HepG2 (cell line): ENCODE measurements at regions not wholly inside any gene's neighbourhood (a gene's known extent, or its start where the extent isn't known, plus 50 kb on each side); places are given as distances from the start of the nearest gene placed in this dataset.

ENCODE experiments used
- ATAC-seq: fragments of 200-7000 bp; cut with Tn5 transposase; 3 replicates; pipeline ENCODE4 v1.9.1; 2020; ENCODE audit warnings: mild to moderate bottlenecking, moderate library complexity
- BruUV-seq: library from RNA; stranded (reverse); fragments of 400-500 nt; replicated peaks from 2 replicates; lab custom pipeline; 2021; lab: Mats Ljungman, UMichigan
- CTCF ChIA-PET: fragments of 300-600 bp; formaldehyde crosslinking; extraction: SDS; loops from one replicate; lab custom pipeline; 2021; ENCODE audit warnings: low total read pairs, inconsistent platforms, low intra/inter-chr PET ratio; lab: Yijun Ruan, JAX
- POLR2A ChIA-PET: fragments of 350-600 bp; sonication (Branson Sonifier 250); formaldehyde crosslinking; loops from one replicate; lab custom pipeline; 2020; ENCODE audit warnings: antibody characterized with exemption, inconsistent platforms; lab: Yijun Ruan, JAX
- DNase-seq: peaks from one replicate; pipeline ENCODE4 v3.0.0-alpha.2; 2015; ENCODE audit warnings: low spot score
- FAIRE-seq: peaks from 3 replicates; lab custom pipeline; 2011; peaks lifted over from hg19 to GRCh38; lab: Jason Lieb, UNC
- H2AFZ ChIP-seq: one replicate; pipeline ENCODE4 v1.6.1; 2011; ENCODE audit warnings: low read length, inconsistent platforms
- H3K27ac ChIP-seq: fragments of 300-600 bp; 3 replicates; pipeline ENCODE4 v1.8.0; 2011; ENCODE audit warnings: mixed run types, mild to moderate bottlenecking, mixed read lengths, low read length, inconsistent platforms; ENCODE audit not compliant: insufficient read depth; ENCODE audit errors: extremely low read length
- H3K27me3 ChIP-seq, 2 experiments: fragments of 200-600 bp in 1 of 2; 2 replicates in 1 of 2; 3 replicates in 1 of 2; pipeline versions ENCODE4 v1.6.0 to v1.8.0; 2011; ENCODE audit warnings: low read length in 2 of 2, mild to moderate bottlenecking in 2 of 2, moderate library complexity in 2 of 2, inconsistent platforms in 1 of 2; ENCODE audit not compliant: insufficient read depth in 2 of 2, control insufficient read depth in 1 of 2
- H3K36me3 ChIP-seq, 2 experiments: fragments of 200-600 bp in 1 of 2; replicated peaks in 1 of 2; 2 replicates in 1 of 2; 3 replicates in 1 of 2; pipeline versions ENCODE4 v1.5.1 to v1.8.0; 2011; ENCODE audit warnings: low read length in 2 of 2, inconsistent platforms in 1 of 2; ENCODE audit not compliant: insufficient read depth in 2 of 2, control insufficient read depth in 1 of 2
- H3K4me1 ChIP-seq: 2 replicates; pipeline ENCODE4 v1.5.1; 2012; ENCODE audit warnings: low read length, inconsistent platforms; ENCODE audit not compliant: insufficient read depth
- H3K4me2 ChIP-seq: 2 replicates; pipeline ENCODE4 v1.6.0; 2011; ENCODE audit warnings: low read depth, low read length, inconsistent platforms
- H3K4me3 ChIP-seq, 3 experiments: fragments of 200-600 bp in 1 of 3; sonication (generic), shearing (Covaris generic) in 1 of 3; replicated peaks in 1 of 3; 2 replicates each; pipeline ENCODE4 v1.5.1; 2011 to 2016; ENCODE audit warnings: low read length in 3 of 3, inconsistent platforms in 2 of 3, low read depth in 2 of 3, mild to moderate bottlenecking in 2 of 3, control low read depth in 1 of 3, mixed read lengths in 1 of 3; ENCODE audit not compliant: insufficient read depth in 1 of 3
- H3K79me2 ChIP-seq: one replicate; pipeline ENCODE4 v1.6.1; 2011; ENCODE audit warnings: low read length, inconsistent platforms; ENCODE audit not compliant: insufficient read depth
- H3K9ac ChIP-seq: 2 replicates; pipeline ENCODE4 v1.6.0; 2011; ENCODE audit warnings: mild to moderate bottlenecking, low read depth, low read length, inconsistent platforms; ENCODE audit not compliant: insufficient read depth
- H3K9me3 ChIP-seq: 2 replicates; pipeline ENCODE4 v1.5.1; 2012; ENCODE audit warnings: mild to moderate bottlenecking, low read length
- H4K20me1 ChIP-seq: 2 replicates; pipeline ENCODE4 v1.6.0; 2011; ENCODE audit warnings: inconsistent platforms, mild to moderate bottlenecking, low read length, moderate library complexity; ENCODE audit not compliant: insufficient read depth
- HMGXB3 ChIP-seq: sonication (generic); formaldehyde crosslinking; IDR thresholded peaks from 2 replicates; pipeline ENCODE4 v1.4.0; 2020; ENCODE audit warnings: missing genetic modification reagents, borderline replicate concordance
- IKZF1 ChIP-seq: fragments of 450-650 bp; IDR thresholded peaks from 2 replicates; pipeline ENCODE4 v1.7.1; 2016
- IKZF5 ChIP-seq: IDR thresholded peaks from 2 replicates; pipeline ENCODE4 v1.6.1; 2018; ENCODE audit warnings: missing genetic modification reagents, mild to moderate bottlenecking, missing compliant biosample characterization
- TEAD2 ChIP-seq: sonication (generic); formaldehyde crosslinking; IDR thresholded peaks from 2 replicates; pipeline ENCODE4 v1.9.0; 2021; ENCODE audit warnings: missing genetic modification reagents
- ZNF331 ChIP-seq: sonication (generic); formaldehyde crosslinking; IDR thresholded peaks from 2 replicates; pipeline ENCODE4 v1.4.0; 2020; ENCODE audit warnings: missing genetic modification reagents
- ZNF782 ChIP-seq: sonication (generic); formaldehyde crosslinking; IDR thresholded peaks from 2 replicates; pipeline ENCODE4 v1.4.0; 2020; ENCODE audit warnings: missing genetic modification reagents, mild to moderate bottlenecking, borderline replicate concordance
- WGBS: methylation state at CpG from one replicate; pipeline ENCODE4 v1.1.6; 2017; ENCODE audit warnings: low lambda C conversion rate; 5-methylcytosine and 5-hydroxymethylcytosine counted together
- in situ Hi-C: cut with HindIII; loops from 2 replicates; pipeline ENCODE4 v1.10.0; 2017; ENCODE audit warnings: low pct_unique_long_range_greater_than_20kb; ENCODE audit not compliant: extremely low pct_ligation_motif_present
- intact Hi-C: fragments of 100-400 bp; cut with micrococcal nuclease; formaldehyde crosslinking; loops from one replicate; pipeline ENCODE4 v1.10.0; 2022; ENCODE audit not compliant: unreplicated experiment
- TF ChIP-seq, protein P1 (sequence below): sonication (generic); formaldehyde crosslinking; IDR thresholded peaks from 2 replicates; pipeline ENCODE4 v1.5.0; 2020; ENCODE audit warnings: mild to moderate bottlenecking, missing genetic modification reagents, borderline replicate concordance
- TF ChIP-seq, protein P2 (sequence below): IDR thresholded peaks from 2 replicates; pipeline ENCODE4 v1.6.1; 2016; ENCODE audit warnings: mild to moderate bottlenecking

DNA sequence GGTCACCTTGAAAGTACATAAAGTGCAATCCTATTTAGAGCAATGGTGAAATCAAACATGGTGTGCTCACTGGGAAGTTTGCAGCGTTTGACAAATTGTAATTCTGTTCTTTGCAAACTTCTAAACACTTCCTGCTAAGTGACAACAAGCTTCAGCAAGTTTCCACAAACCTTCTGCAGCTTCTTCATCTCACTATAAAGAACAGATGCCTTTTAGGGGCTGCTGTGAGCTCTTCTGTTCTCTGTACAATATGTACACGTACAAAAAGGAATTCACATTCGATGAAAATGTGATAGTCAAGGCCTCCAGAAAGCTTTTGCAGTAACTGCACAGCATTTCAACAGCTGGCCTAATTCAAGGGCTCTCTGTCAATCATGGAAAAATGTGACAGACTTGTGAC is 543.1 kb downstream of the CETN3 start (continued):
- TF ChIP-seq, protein P1, sequence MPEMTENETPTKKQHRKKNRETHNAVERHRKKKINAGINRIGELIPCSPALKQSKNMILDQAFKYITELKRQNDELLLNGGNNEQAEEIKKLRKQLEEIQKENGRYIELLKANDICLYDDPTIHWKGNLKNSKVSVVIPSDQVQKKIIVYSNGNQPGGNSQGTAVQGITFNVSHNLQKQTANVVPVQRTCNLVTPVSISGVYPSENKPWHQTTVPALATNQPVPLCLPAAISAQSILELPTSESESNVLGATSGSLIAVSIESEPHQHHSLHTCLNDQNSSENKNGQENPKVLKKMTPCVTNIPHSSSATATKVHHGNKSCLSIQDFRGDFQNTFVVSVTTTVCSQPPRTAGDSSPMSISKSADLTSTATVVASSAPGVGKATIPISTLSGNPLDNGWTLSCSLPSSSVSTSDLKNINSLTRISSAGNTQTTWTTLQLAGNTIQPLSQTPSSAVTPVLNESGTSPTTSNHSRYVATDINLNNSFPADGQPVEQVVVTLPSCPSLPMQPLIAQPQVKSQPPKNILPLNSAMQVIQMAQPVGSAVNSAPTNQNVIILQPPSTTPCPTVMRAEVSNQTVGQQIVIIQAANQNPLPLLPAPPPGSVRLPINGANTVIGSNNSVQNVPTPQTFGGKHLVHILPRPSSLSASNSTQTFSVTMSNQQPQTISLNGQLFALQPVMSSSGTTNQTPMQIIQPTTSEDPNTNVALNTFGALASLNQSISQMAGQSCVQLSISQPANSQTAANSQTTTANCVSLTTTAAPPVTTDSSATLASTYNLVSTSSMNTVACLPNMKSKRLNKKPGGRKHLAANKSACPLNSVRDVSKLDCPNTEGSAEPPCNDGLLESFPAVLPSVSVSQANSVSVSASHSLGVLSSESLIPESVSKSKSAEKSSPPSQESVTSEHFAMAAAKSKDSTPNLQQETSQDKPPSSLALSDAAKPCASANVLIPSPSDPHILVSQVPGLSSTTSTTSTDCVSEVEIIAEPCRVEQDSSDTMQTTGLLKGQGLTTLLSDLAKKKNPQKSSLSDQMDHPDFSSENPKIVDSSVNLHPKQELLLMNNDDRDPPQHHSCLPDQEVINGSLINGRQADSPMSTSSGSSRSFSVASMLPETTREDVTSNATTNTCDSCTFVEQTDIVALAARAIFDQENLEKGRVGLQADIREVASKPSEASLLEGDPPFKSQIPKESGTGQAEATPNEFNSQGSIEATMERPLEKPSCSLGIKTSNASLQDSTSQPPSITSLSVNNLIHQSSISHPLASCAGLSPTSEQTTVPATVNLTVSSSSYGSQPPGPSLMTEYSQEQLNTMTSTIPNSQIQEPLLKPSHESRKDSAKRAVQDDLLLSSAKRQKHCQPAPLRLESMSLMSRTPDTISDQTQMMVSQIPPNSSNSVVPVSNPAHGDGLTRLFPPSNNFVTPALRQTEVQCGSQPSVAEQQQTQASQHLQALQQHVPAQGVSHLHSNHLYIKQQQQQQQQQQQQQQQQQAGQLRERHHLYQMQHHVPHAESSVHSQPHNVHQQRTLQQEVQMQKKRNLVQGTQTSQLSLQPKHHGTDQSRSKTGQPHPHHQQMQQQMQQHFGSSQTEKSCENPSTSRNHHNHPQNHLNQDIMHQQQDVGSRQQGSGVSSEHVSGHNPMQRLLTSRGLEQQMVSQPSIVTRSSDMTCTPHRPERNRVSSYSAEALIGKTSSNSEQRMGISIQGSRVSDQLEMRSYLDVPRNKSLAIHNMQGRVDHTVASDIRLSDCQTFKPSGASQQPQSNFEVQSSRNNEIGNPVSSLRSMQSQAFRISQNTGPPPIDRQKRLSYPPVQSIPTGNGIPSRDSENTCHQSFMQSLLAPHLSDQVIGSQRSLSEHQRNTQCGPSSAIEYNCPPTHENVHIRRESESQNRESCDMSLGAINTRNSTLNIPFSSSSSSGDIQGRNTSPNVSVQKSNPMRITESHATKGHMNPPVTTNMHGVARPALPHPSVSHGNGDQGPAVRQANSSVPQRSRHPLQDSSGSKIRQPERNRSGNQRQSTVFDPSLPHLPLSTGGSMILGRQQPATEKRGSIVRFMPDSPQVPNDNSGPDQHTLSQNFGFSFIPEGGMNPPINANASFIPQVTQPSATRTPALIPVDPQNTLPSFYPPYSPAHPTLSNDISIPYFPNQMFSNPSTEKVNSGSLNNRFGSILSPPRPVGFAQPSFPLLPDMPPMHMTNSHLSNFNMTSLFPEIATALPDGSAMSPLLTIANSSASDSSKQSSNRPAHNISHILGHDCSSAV (CRISPR knock-in tag): no peak
- no peak for TF ChIP-seq IKZF5

DNA sequence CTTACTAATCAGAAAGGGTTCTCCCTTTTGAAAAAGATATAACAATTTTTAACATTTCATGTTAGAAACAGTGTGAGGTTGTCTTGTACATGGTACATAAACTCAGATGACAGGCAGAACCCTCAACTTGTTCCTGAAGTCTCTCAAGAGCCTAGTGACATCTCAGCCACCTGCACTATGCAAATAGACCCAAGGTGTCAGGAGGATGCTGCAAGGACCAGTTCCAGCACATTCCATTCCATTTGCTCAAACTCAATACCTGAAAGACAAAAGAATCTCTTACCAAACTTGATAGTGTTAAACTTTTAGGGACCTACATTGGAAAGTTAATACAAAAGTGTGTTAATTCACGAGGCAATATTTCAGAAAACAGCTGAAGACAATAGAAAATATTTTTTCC is 544.6 kb downstream of the CETN3 start:
- Histone ChIP-seq H3K27ac (no peak overlapping the region), H3K4me3 (no peak overlapping the region), H3K9me3 (peaks cover under 1% of the 10 kb centered on the region), H3K36me3 (no peaks in the 10 kb centered on the region), H3K9ac (no peak overlapping the region), H3K4me2 (no peak overlapping the region), H4K20me1 (no peaks in the 10 kb centered on the region), H2AFZ (no peak overlapping the region), H3K27me3 (no peaks in the 10 kb centered on the region), H3K4me1 (no peaks in the 10 kb centered on the region), H3K79me2 (no peaks in the 10 kb centered on the region)
- WGBS: 3% methylated on average over 1 of the region's 1 CpG
- TF ChIP-seq IKZF1: no peak
- no peak for TF ChIP-seq ZNF782 (CRISPR knock-in tag)
- TF ChIP-seq, protein P2, sequence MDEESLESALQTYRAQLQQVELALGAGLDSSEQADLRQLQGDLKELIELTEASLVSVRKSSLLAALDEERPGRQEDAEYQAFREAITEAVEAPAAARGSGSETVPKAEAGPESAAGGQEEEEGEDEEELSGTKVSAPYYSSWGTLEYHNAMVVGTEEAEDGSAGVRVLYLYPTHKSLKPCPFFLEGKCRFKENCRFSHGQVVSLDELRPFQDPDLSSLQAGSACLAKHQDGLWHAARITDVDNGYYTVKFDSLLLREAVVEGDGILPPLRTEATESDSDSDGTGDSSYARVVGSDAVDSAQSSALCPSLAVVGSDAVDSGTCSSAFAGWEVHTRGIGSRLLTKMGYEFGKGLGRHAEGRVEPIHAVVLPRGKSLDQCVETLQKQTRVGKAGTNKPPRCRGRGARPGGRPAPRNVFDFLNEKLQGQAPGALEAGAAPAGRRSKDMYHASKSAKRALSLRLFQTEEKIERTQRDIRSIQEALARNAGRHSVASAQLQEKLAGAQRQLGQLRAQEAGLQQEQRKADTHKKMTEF: no peak
- TF ChIP-seq HMGXB3: no peak
- TF ChIP-seq ZNF331: no peak
- no peak for TF ChIP-seq TEAD2 (CRISPR knock-in tag)
- intact Hi-C loops: no loop called here
- POLR2A ChIA-PET: no interaction called here
- no TSS peak for BruUV-seq
- DNase-seq: no peak
- in situ Hi-C loops: no loop called here
- no peak for ATAC-seq
- no peak for FAIRE-seq
- CTCF ChIA-PET: no interaction called here
